Heart right ventricle (tissue), 16 donors: ENCODE measurements at regions not wholly inside any gene's neighbourhood (a gene's known extent, or its start where the extent isn't known, plus 50 kb on each side); places are given as distances from the start of the nearest gene placed in this dataset.

Experiments
- ATAC-seq, 8 donors: fragments of 200-7000 bp; cut with Tn5 transposase; one replicate each; pipeline ENCODE4 v1.9.1; 2020; ENCODE audit warnings: mild to moderate bottlenecking in 8 of 8, moderate library complexity in 8 of 8, moderate number of reproducible peaks in 1 of 8
- DNase-seq, 2 donors: peaks; one replicate each; pipeline ENCODE4 v3.0.0-alpha.2; 2020
- H3K27ac ChIP-seq, 10 donors: fragments of 200-600 bp; sonication (generic) in 2 of 10; one replicate each; pipeline versions ENCODE4 v1.5.0 to v1.8.0; 2020 to 2022; ENCODE audit warnings: mild to moderate bottlenecking in 3 of 10
- H3K27me3 ChIP-seq, 7 donors: fragments of 200-600 bp; one replicate each; pipeline ENCODE4 v1.8.0; 2021 to 2022; ENCODE audit warnings: mild to moderate bottlenecking in 2 of 7
- H3K36me3 ChIP-seq, 9 donors: fragments of 200-600 bp; sonication (generic) in 1 of 9; one replicate each; pipeline versions ENCODE4 v1.5.0 to v1.8.0; 2020 to 2022; ENCODE audit warnings: mild to moderate bottlenecking in 2 of 9
- H3K4me1 ChIP-seq, 9 donors: fragments of 200-600 bp; sonication (generic) in 1 of 9; one replicate each; pipeline versions ENCODE4 v1.5.0 to v1.8.0; 2020 to 2022; ENCODE audit warnings: mild to moderate bottlenecking in 4 of 9
- H3K4me3 ChIP-seq, 10 donors: fragments of 200-600 bp; sonication (generic) in 2 of 10; one replicate each; pipeline versions ENCODE4 v1.5.0 to v1.8.0; 2020 to 2022; ENCODE audit warnings: mild to moderate bottlenecking in 7 of 10, moderate library complexity in 2 of 10
- H3K9me3 ChIP-seq, 11 donors: fragments of 200-600 bp in 10 of 11; sonication (generic) in 2 of 11; one replicate each; pipeline versions ENCODE4 v1.5.0 to v1.8.0; 2013 to 2022; ENCODE audit warnings: mild to moderate bottlenecking in 2 of 11, control low read depth in 1 of 11, moderate library complexity in 1 of 11
- WGBS, 2 donors: extraction: QIAGEN DNeasy Blood & Tissue Kit; methylation state at CpG; one replicate each; pipeline ENCODE4 v1.1.7; 2013; ENCODE audit warnings: inconsistent platforms in 1 of 2; 5-methylcytosine and 5-hydroxymethylcytosine counted together
- intact Hi-C, 10 donors: fragments of 100-400 bp; cut with DNase I; formaldehyde crosslinking; loops; one replicate each; pipeline versions ENCODE4 v1.11.1 to v1.14.2; 2022
- TF ChIP-seq, protein P1 (sequence below), 9 donors: fragments of 200-600 bp; sonication (generic) in 2 of 9; IDR thresholded peaks; one replicate each; pipeline versions ENCODE4 v1.5.0 to v1.8.0; 2021 to 2022; ENCODE audit warnings: antibody characterized with exemption in 9 of 9, mild to moderate bottlenecking in 5 of 9, moderate library complexity in 1 of 9
- donor health status: Arrhythmogenic right ventricular cardiomyopathy.
- donor health status: ischemic (EF 13 %, LVEDD 7.1; RV severe dilation, severe dysfunction).
- donor health status: healthy with polysubstance abuse.
- donor health status: DM: no; HTN: yes; CAD: no.
- donor health status: DM: no; HTN: no; CAD: no.
- donor health status: ischemic (EF 25% LVEDD 6.9; RV normal size, moderate dysfunction).
- donor health status: ischemic (EF 25% LVEDD 5.7; RV mildly dilated, moderate dysfunction).
- donor health status: healthy.
- donor health status: DM: yes; HTN: yes; CAD: no.
- donor health status: Ischemic cardiomyopathy.
- donor health status: ischemic (EF 35%, LVEDD 5.7; RV mildly dilated, moderate dysfunction).
- donor health status: nonischemic (EF 11% LVEDD 7.7; RV severe dilation, severe dysfunction).
- donor health status: DM: yes; HTN: yes; CAD: no.
- donor health status: PGD.
- donor health status: ischemic (EF 29% LVEDD 5.4; RV normal size, mild dysfunction).
- donor health status: nonischemic (EF 23%, LVEDD 6.1; RV moderate dilation, normal function).

DNA sequence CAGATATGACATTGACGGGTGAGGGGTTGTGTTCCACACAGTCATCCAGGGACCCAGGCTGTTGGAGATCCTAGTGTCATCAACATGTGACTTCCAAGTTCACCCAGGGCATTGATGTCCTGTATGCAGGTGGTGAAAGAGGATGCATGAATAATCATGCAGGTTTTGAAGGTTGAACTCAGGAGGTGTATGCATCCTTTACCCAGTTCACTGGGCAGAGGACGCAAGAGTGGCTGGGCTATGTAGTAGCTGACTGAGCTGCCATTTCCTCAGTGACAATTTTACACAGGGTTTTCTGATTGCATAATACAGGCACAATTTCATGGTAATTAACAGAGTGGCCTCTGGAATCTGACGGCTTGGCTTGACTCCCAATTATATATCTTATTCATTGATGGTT, 323.0 kb downstream of the HS3ST1 start:
- Histone ChIP-seq H3K27ac (no peak overlapping the region), H3K27me3 (no peaks in the 10 kb centered on the region), H3K4me3 (no peak overlapping the region), H3K36me3 (no peaks in the 10 kb centered on the region), H3K4me1 (peaks cover 0 to 5% (median 0%) of the 10 kb centered on the region in 9 donors), H3K9me3 (no peaks in the 10 kb centered on the region)
- intact Hi-C loops = no loop called here
- TF ChIP-seq, protein P1, sequence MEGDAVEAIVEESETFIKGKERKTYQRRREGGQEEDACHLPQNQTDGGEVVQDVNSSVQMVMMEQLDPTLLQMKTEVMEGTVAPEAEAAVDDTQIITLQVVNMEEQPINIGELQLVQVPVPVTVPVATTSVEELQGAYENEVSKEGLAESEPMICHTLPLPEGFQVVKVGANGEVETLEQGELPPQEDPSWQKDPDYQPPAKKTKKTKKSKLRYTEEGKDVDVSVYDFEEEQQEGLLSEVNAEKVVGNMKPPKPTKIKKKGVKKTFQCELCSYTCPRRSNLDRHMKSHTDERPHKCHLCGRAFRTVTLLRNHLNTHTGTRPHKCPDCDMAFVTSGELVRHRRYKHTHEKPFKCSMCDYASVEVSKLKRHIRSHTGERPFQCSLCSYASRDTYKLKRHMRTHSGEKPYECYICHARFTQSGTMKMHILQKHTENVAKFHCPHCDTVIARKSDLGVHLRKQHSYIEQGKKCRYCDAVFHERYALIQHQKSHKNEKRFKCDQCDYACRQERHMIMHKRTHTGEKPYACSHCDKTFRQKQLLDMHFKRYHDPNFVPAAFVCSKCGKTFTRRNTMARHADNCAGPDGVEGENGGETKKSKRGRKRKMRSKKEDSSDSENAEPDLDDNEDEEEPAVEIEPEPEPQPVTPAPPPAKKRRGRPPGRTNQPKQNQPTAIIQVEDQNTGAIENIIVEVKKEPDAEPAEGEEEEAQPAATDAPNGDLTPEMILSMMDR (IDR thresholded peaks at IDR 0.05) = no peak
- DNase-seq = no peak
- WGBS, 2 donors = 59 to 91% methylated on average over 3 of the region's 3 CpGs
- no peak for ATAC-seq

DNA sequence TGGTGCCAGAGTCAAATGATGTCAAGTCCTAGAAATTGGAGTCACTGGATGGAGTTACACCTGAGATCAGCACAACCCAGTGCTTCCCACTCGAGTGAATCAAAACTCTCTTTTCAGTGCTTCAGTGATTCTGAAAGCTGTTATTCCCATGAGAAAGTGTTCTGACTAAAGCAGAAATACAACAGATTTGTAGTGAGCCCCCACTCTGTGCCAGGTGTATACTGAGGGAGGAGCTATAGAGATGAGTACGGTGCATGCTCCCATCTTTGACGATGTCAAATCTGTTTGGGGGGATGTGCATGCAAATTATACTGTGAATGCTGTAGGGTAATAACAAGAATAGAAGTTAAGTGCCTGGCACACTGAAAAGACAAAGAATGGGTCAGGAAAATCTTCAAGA, 330.2 kb downstream of the HS3ST1 start:
- intact Hi-C loops = no loop called here
- Histone ChIP-seq H3K4me1 (no peaks in the 10 kb centered on the region), H3K27me3 (no peaks in the 10 kb centered on the region), H3K9me3 (no peaks in the 10 kb centered on the region), H3K27ac (no peak overlapping the region), H3K4me3 (no peak overlapping the region), H3K36me3 (no peaks in the 10 kb centered on the region)
- TF ChIP-seq, protein P1 (IDR thresholded peaks at IDR 0.05) = no peak
- no peak for ATAC-seq
- no peak for DNase-seq
- 84 to 89% methylated on average over 3 of the region's 3 CpGs for WGBS, 2 donors

DNA sequence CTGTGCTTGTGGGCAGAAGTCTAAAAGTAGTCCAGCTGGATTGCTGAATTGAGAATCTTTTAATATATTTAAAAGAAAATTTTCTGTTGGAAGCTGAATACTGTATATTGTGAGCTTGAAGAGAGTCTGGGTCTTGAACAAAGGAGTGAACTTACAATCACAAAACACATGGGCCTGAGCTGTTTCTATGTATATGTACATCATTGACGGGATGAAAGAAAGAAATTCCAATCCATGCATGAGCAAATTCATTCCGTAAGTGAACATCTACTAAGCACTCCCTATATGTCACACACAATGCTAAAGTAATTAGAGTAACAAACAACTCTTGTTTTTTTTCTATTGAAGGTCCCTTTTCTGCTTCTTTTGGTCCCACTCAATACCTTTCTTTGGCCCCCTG, 331.0 kb downstream of the HS3ST1 start:
- WGBS, 2 donors = 88 to 91% methylated on average over 2 of the region's 2 CpGs

DNA sequence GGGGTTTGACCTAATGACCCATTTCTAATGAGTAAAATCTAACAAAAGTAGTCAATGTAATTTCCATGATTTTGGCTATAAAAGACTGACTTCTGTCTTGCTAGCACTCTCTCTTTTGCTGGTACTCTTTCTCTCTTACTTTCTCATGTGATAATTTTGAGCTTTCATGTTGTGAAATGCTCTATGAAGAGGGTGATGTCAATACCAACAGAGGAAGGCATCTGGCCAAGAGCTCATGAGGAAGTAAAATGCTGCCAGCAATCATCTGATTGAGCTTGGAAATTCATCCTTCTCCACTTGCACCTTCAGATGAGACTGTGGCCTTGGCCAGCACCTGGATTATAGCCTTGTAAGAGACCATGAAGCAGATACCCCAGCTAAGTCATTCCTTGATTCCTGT, 347.7 kb downstream of the HS3ST1 start:
- Histone ChIP-seq H3K27ac (no peak overlapping the region), H3K4me3 (no peak overlapping the region), H3K36me3 (no peaks in the 10 kb centered on the region), H3K4me1 (no peaks in the 10 kb centered on the region), H3K27me3 (no peaks in the 10 kb centered on the region), H3K9me3 (peaks cover 0 to 6% (median 0%) of the 10 kb centered on the region in 11 donors)
- DNase-seq = no peak
- intact Hi-C loops = no loop called here
- ATAC-seq = no peak
- TF ChIP-seq, protein P1 (IDR thresholded peaks at IDR 0.05) = no peak

More for the DNA sequence above, 331.0 kb downstream of the HS3ST1 start:
- no peaks in the 10 kb centered on the region for H3K9me3 ChIP-seq
- DNase-seq (no peak), ATAC-seq (no peak)
- H3K4me1 ChIP-seq = no peaks in the 10 kb centered on the region
- H3K36me3 ChIP-seq = no peaks in the 10 kb centered on the region
- no peaks in the 10 kb centered on the region for H3K27me3 ChIP-seq
- H3K27ac ChIP-seq = no peak overlapping the region
- H3K4me3 ChIP-seq = no peak overlapping the region
- TF ChIP-seq, protein P1 (IDR thresholded peaks at IDR 0.05) = no peak
- intact Hi-C loops = no loop called here

DNA sequence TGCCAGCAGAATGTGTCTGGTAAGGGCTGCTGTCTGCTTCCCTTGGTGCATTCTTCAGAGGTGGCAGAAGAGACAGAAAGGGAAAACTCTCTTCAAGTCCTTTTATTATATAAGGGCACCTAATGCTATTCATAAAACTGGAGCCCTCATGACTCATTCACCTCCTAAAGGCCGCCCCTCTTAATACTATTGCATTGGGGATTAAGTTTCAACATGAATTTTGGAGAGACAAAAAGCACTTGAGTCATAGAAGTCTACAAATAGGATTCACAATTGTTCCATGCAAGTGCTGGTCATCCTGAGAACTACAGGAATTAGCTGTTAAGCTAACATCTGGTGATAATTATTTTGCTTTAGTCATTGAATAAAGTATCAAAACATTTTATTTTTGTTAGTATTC, 349.5 kb downstream of the HS3ST1 start:
- ATAC-seq (peak in 1 of 8 donors; percentile 53), DNase-seq (no peak)
- 70 to 81% methylated on average over 1 of the region's 1 CpG for WGBS, 2 donors
- H3K4me1 ChIP-seq = peaks cover 0 to 2% (median 0%) of the 10 kb centered on the region in 9 donors
- H3K4me3 ChIP-seq = no peak overlapping the region
- intact Hi-C loops = no loop called here
- H3K36me3 ChIP-seq = no peaks in the 10 kb centered on the region
- H3K27me3 ChIP-seq = no peaks in the 10 kb centered on the region
- H3K9me3 ChIP-seq = peaks cover 0 to 6% (median 0%) of the 10 kb centered on the region in 11 donors
- TF ChIP-seq, protein P1 (IDR thresholded peaks at IDR 0.05) = no peak
- no peak overlapping the region for H3K27ac ChIP-seq
